Thyroid gland (tissue), 4 donors: ENCODE measurements at regions not wholly inside any gene's neighbourhood (a gene's known extent, or its start where the extent isn't known, plus 50 kb on each side); places are given as distances from the start of the nearest gene placed in this dataset.
"Not testable (repeated sequence)": the region's sequence is repeated elsewhere in the genome, so short reads cannot be mapped to it uniquely, and the experiment has no call there.

Source experiments
- DNase-seq, 2 donors: peaks; one replicate each; pipeline ENCODE4 v3.0.0-alpha.2; 2019
- H3K27ac ChIP-seq, 3 donors: fragments of 200-600 bp; sonication (generic); 1 replicate in 2 of 3; 2 replicates in 1 of 3; pipeline ENCODE4 v1.5.1; 2016 to 2019; ENCODE audit warnings: mild to moderate bottlenecking in 1 of 3, moderate library complexity in 1 of 3
- H3K27me3 ChIP-seq: fragments of 200-600 bp; sonication (generic); one replicate; pipeline ENCODE4 v1.5.1; 2019
- H3K36me3 ChIP-seq, 2 donors: fragments of 200-600 bp; sonication (generic); one replicate each; pipeline ENCODE4 v1.5.1; 2016 to 2019
- H3K4me1 ChIP-seq, 2 donors: fragments of 200-600 bp; sonication (generic); one replicate each; pipeline ENCODE4 v1.5.1; 2017 to 2019
- H3K4me3 ChIP-seq, 3 donors: fragments of 200-600 bp; sonication (generic); replicated peaks in 1 of 3; 1 replicate in 2 of 3; 2 replicates in 1 of 3; pipeline ENCODE4 v1.5.1; 2016; ENCODE audit warnings: mild to moderate bottlenecking in 1 of 3
- H3K9me3 ChIP-seq: fragments of 200-600 bp; sonication (generic); one replicate; pipeline ENCODE4 v1.5.1; 2017
- CTCF ChIP-seq, 6 experiments: fragments of 200-600 bp in 3 of 6; fragments of 450-650 bp in 3 of 6; sonication (generic) in 3 of 6; IDR thresholded peaks; one replicate each; pipeline ENCODE4 v1.5.1; 2016 to 2019; ENCODE audit warnings: antibody characterized with exemption in 6 of 6, mild to moderate bottlenecking in 2 of 6, inconsistent platforms in 1 of 6, moderate library complexity in 1 of 6
- POLR2A ChIP-seq, 2 donors: fragments of 450-650 bp; IDR thresholded peaks; one replicate each; pipeline ENCODE4 v1.6.1; 2017; ENCODE audit warnings: antibody characterized with exemption in 2 of 2, mild to moderate bottlenecking in 2 of 2, moderate library complexity in 1 of 2
- WGBS, 2 donors: methylation state at CpG; one replicate each; pipeline ENCODE4 v1.1.5; 2017; 5-methylcytosine and 5-hydroxymethylcytosine counted together
- intact Hi-C: fragments of 100-400 bp; cut with DNase I; formaldehyde crosslinking; loops from one replicate; pipeline ENCODE4 v1.15.1; 2023

- H3K4me3 ChIP-seq = no peak overlapping the region
- TF ChIP-seq CTCF (IDR thresholded peaks at IDR 0.05) (peak in 2 of 6 experiments; percentile 5 to 17), POLR2A (IDR thresholded peaks at IDR 0.05) (no peak)
- H3K36me3 ChIP-seq = no peaks in the 10 kb centered on the region
- DNase-seq = no peak
- no peaks in the 10 kb centered on the region for H3K9me3 ChIP-seq
- H3K27ac ChIP-seq = no peak overlapping the region
- H3K27me3 ChIP-seq = no peaks in the 10 kb centered on the region
- WGBS, 2 donors = 97 to 99% methylated on average over 1 of the region's 1 CpG
- no peaks in the 10 kb centered on the region for H3K4me1 ChIP-seq
- intact Hi-C loops = no loop called here
Observed at GRCh38 chr3:82163907-82164520, 402.6 kb upstream of the GBE1 start.

DNA sequence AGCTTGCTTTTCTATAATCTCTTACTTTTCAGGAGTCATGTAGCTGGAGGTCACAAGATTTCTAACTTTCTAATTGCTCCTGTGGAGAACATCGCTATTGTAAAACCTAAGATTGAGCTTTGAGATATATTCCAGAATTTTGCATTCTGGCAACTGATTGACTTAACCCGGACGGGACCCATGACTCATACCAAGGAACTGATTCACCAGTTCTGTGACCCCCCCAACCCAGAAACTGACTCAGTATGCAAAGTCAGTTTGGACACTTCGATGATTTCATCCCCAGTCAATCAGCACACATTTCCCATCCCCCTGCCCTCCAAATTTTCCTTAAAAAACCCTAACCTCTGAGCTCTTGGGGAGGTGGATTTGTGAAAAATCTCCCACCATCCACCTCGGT is 396.5 kb upstream of the GBE1 start:
- 88 to 89% methylated on average over 5 of the region's 5 CpGs for WGBS, 2 donors
- no peak for DNase-seq
- intact Hi-C loops = no loop called here

DNA sequence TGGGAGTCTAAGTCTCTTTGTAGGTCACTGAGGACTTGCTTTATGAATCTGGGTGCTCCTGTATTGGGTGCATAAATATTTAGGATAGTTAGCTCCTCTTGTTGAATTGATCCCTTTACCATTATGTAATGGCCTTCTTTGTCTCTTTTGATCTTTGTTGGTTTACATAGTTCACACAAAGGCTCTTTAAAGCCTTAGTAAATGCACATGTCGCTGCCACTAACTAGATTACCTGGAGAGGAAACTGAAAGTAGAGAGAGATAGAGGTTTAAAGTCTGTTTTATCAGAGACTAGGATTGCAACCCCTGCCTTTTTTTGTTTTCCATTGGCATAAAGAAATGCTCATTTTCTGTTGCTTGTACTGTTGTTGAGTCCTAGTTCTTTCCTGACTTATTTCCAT is 392.4 kb upstream of the GBE1 start:
- H3K36me3 ChIP-seq, H3K27me3 ChIP-seq, H3K9me3 ChIP-seq, intact Hi-C loops, H3K27ac ChIP-seq, DNase-seq, H3K4me3 ChIP-seq, H3K4me1 ChIP-seq: not testable (repeated sequence)
- WGBS, 2 donors = 43 to 50% methylated on average over 1 of the region's 1 CpG

More for the DNA sequence above, 396.5 kb upstream of the GBE1 start:
- no peak overlapping the region for H3K27ac ChIP-seq
- H3K36me3 ChIP-seq = no peaks in the 10 kb centered on the region
- H3K9me3 ChIP-seq = no peaks in the 10 kb centered on the region
- H3K4me1 ChIP-seq = no peaks in the 10 kb centered on the region
- no peak for TF ChIP-seq POLR2A (IDR thresholded peaks at IDR 0.05)
- no peak for TF ChIP-seq CTCF (IDR thresholded peaks at IDR 0.05)
- no peaks in the 10 kb centered on the region for H3K27me3 ChIP-seq
- H3K4me3 ChIP-seq = no peak overlapping the region

GRCh38 chr3:82145742-82146141 is 384.3 kb upstream of the GBE1 start:
- Histone ChIP-seq H3K27me3 (no peaks in the 10 kb centered on the region), H3K4me3 (no peak overlapping the region), H3K27ac (no peak overlapping the region), H3K36me3 (no peaks in the 10 kb centered on the region), H3K4me1 (no peaks in the 10 kb centered on the region), H3K9me3 (no peaks in the 10 kb centered on the region)
- TF ChIP-seq CTCF (IDR thresholded peaks at IDR 0.05) = no peak
- TF ChIP-seq POLR2A (IDR thresholded peaks at IDR 0.05) = no peak
- DNase-seq = no peak
- intact Hi-C loops = no loop called here
- WGBS, 2 donors = 72 to 78% methylated on average over 2 of the region's 2 CpGs

DNA sequence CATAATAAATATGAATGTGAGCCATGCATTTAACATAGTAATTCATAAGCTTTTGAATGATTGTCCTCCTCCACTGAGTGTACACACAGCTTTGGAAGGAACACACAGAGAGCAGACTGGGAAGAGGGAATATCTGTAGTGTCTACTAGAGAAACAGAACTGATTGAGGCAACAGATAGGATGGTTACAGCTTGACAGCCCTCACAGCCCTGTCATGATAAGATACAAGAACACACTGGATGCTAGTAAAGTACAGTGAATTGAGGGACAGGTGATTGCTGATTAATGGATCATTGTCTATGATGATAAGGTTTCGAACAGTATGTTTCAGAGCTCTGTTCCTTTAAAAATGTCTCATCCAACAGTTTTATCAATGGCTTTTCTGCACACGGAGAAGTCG is 383.4 kb upstream of the GBE1 start:
- no peaks in the 10 kb centered on the region for H3K4me1 ChIP-seq
- no peak overlapping the region for H3K4me3 ChIP-seq
- H3K36me3 ChIP-seq = no peaks in the 10 kb centered on the region
- no peak overlapping the region for H3K27ac ChIP-seq
- no peaks in the 10 kb centered on the region for H3K9me3 ChIP-seq
- 89 to 93% methylated on average over 3 of the region's 3 CpGs for WGBS, 2 donors
- DNase-seq = no peak
- H3K27me3 ChIP-seq = no peaks in the 10 kb centered on the region
- TF ChIP-seq CTCF (IDR thresholded peaks at IDR 0.05) (no peak), POLR2A (IDR thresholded peaks at IDR 0.05) (no peak)
- intact Hi-C loops = no loop called here
